Keratinocyte (primary cell): ENCODE measurements at regions not wholly inside any gene's neighbourhood (a gene's known extent, or its start where the extent isn't known, plus 50 kb on each side); places are given as distances from the start of the nearest gene placed in this dataset.

Source experiments
- CTCF ChIP-seq, 3 experiments: IDR thresholded peaks in 1 of 3; conservative IDR thresholded peaks in 1 of 3; optimal IDR thresholded peaks in 1 of 3; 2 replicates in 2 of 3; 3 replicates in 1 of 3; pipeline versions ENCODE3 to v1.5.1; 2011; ENCODE audit warnings: low read length in 3 of 3, mild to moderate bottlenecking in 3 of 3, moderate library complexity in 2 of 3, control low read depth in 1 of 3, inconsistent platforms in 1 of 3; ENCODE audit not compliant: insufficient read depth in 2 of 3; ENCODE audit errors: extremely low read depth in 1 of 3
- EZH2 ChIP-seq: IDR thresholded peaks from one replicate; pipeline ENCODE4 v1.6.1; 2012; ENCODE audit warnings: inconsistent platforms, mild to moderate bottlenecking, low read length, moderate library complexity

DNA sequence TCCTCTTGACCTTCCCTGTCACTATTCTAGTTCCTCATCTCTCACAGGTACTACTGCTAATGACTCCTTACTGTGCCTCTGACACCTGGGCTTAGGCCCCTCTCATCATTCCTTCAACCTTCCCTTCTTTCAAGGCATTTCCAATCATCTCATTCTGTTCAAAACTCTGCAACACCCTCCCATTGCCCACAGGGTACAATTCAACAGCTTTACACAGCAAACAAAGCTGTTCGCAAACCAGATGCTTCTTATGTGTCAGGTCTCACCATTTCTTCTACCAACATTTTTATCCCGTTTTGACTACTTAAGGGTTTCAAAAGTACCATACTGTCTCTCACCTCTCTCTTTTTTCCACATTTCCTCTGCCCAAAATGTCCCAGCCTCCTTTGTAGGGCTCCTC lies 84.4 kb upstream of the ID4 start:
- TF ChIP-seq CTCF (optimal IDR thresholded peaks at IDR 0.05 in 1 of 3, IDR thresholded peaks at IDR 0.05 in 1 of 3, conservative IDR thresholded peaks at IDR 0.05 in 1 of 3; ENCODE audit: extremely low read depth in 1 of 3, insufficient read depth in 2 of 3, low read length in 3 of 3) (no peak), EZH2 (no peak)
